ENCODE measurements at regions not wholly inside any gene's neighbourhood (a gene's known extent, or its start where the extent isn't known, plus 50 kb on each side); places are given as distances from the start of the nearest gene placed in this dataset.
"Not testable (repeated sequence)": the region's sequence is repeated elsewhere in the genome, so short reads cannot be mapped to it uniquely, and the experiment has no call there.

DNA sequence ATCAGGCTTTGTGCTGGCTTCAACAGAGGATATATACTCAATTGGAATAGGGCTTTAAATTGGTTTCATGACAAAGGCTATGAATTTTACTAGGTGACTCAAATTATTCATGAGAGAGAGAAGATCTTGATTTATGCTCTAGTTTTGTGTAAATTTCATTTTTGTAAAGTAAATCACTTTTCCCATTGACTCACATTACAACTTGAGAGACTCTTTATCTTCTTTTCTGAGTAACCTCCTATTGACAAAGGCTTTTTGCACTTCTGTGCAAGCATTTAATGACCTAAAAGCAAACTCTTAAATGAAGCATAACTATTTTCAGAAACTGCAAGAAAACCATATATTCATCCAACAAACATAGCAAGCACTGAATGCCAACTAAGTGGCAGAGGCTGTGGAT, 98.5 kb upstream of the RHOBTB1 start:
- H3K4me3 ChIP-seq (replicated peaks in 1 of 2; ENCODE audit: low read depth in 2 of 2, low read length in 2 of 2) = no peak overlapping the region
- TF ChIP-seq, protein P1, sequence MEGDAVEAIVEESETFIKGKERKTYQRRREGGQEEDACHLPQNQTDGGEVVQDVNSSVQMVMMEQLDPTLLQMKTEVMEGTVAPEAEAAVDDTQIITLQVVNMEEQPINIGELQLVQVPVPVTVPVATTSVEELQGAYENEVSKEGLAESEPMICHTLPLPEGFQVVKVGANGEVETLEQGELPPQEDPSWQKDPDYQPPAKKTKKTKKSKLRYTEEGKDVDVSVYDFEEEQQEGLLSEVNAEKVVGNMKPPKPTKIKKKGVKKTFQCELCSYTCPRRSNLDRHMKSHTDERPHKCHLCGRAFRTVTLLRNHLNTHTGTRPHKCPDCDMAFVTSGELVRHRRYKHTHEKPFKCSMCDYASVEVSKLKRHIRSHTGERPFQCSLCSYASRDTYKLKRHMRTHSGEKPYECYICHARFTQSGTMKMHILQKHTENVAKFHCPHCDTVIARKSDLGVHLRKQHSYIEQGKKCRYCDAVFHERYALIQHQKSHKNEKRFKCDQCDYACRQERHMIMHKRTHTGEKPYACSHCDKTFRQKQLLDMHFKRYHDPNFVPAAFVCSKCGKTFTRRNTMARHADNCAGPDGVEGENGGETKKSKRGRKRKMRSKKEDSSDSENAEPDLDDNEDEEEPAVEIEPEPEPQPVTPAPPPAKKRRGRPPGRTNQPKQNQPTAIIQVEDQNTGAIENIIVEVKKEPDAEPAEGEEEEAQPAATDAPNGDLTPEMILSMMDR (IDR thresholded peaks at IDR 0.05; ENCODE audit: low read depth, low read length) = no peak
- no peak for DNase-seq (ENCODE audit: low read depth in 2 of 2)

DNA sequence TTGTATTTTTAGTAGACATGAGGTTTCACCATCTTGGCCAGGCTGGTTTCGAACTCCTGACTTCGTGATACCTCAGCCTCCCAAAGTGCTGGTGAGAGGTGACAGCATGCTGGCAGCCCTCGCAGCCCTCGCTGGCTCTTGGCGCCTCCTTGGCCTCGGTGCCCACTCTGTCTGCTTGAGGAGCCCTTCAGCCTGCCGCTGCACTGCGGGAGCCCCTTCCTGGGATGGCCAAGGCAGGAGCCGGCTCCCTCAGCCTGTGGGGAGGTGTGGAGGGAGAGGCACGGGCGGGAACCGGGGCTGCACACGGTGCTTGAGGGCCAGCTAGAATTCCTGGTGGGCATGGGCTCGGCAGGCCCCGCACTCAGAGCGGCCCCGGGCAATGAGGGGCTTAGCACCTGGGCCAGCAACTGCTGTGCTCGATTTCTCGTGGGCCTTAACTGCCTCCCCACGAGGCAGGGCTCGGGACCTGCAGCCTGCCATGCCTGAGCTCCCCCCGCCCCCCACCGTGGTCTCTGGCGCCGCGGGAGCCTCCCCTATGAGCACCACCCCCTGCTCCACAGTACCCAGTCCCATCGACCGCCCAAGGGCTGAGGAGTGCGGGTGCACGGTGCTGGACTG, 96.5 kb upstream of the RHOBTB1 start:
- TF ChIP-seq, protein P1 (IDR thresholded peaks at IDR 0.05; ENCODE audit: low read depth, low read length) = no peak
- no peak overlapping the region for H3K4me3 ChIP-seq (replicated peaks in 1 of 2; ENCODE audit: low read depth in 2 of 2, low read length in 2 of 2)
- DNase-seq (ENCODE audit: low read depth in 2 of 2) = no peak

DNA sequence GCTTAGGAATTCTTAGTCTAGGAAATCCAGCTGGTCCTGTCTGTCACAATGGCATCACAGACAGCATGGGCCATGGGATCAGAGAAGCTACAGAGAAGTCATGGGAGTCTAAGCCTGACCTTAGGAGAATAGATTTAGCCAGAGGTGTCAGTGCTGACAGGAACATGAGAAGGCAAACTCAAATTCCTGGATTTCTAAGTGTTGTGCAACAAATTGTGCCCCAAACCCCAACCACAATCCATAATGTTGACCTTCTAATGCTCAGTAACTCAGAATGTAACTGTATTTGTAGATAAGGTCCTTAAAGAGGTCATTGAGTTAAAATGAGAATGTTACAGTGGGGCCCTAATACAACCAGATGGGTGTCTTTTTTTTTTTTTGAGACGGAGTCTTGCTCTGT, 95.9 kb upstream of the RHOBTB1 start:
- TF ChIP-seq, protein P1 (IDR thresholded peaks at IDR 0.05; ENCODE audit: low read depth, low read length) = no peak
- no peak for DNase-seq (ENCODE audit: low read depth in 2 of 2)
- no peak overlapping the region for H3K4me3 ChIP-seq (replicated peaks in 1 of 2; ENCODE audit: low read depth in 2 of 2, low read length in 2 of 2)

DNA sequence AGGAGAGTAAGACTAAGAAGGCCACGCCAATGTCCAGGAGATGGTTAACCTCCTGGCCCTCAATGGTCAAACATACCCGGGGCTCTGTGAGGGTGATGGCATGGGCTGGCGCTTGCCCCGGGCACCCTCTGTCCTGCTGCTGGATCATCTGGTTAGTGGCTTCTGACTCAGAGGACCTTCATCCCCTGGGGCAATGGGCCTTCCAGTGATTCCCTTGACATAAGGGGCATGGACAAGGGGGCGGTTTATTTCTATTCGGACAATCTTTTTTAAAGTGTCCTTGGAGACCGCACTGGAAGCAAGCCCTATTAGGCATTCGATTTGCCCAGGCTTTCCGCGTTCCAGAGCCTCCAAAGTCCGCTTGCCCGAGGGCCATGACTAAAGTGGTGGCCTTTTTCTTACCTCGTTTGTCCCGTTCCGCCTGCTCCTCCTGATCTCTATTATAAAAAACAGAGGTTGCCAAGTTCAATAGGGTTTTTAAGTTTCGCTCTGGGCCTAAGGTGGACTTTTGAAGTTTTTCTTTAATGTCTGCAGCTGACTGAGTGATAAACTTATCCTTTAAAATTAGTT, 93.4 kb upstream of the RHOBTB1 start:
- not testable (repeated sequence) for DNase-seq (ENCODE audit: low read depth in 2 of 2); H3K4me3 ChIP-seq (replicated peaks in 1 of 2; ENCODE audit: low read depth in 2 of 2, low read length in 2 of 2)

DNA sequence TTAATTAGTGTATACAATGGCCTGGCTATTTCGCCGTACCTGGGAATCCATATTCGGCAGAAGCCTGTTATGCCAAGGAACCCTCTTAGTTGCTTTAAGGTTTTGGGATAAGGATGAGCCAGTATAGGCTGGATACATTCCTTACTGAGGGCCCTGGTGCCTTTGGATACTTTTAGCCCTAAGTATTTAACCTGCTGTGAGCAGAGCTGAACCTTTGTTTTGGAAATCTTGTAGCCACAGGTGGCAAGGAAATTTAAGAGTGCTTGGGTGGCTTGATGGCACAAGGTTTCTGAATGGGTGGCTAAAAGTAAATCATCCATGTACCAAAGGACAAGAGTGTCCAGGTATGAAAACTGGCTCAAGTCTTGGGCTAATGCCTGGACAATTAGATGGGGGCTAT, 92.2 kb upstream of the RHOBTB1 start:
- not testable (repeated sequence) for H3K4me3 ChIP-seq (replicated peaks in 1 of 2; ENCODE audit: low read depth in 2 of 2, low read length in 2 of 2); DNase-seq (ENCODE audit: low read depth in 2 of 2)

DNA sequence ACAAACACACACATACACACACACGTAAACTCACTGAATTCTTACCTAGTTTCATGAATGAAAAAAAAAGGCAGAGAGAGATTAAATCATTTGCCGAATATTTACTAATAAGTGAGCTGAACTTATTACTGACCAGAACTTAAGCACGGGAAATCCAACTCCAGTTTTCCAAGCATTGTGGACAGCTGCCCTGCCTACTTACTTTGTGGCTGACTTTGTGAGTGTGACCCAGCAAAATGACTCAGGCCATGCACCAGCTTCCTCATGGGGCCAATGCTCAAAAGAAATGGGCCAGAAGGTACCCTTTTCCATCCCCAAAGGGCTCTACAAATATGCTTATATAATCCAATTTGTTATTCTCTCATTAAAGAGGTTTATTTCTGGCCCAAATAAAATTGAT, 87.4 kb upstream of the RHOBTB1 start:
- H3K4me3 ChIP-seq (replicated peaks in 1 of 2; ENCODE audit: low read depth in 2 of 2, low read length in 2 of 2) = no peak overlapping the region
- TF ChIP-seq, protein P1 (IDR thresholded peaks at IDR 0.05; ENCODE audit: low read depth, low read length) = no peak
- no peak for DNase-seq (ENCODE audit: low read depth in 2 of 2)

DNA sequence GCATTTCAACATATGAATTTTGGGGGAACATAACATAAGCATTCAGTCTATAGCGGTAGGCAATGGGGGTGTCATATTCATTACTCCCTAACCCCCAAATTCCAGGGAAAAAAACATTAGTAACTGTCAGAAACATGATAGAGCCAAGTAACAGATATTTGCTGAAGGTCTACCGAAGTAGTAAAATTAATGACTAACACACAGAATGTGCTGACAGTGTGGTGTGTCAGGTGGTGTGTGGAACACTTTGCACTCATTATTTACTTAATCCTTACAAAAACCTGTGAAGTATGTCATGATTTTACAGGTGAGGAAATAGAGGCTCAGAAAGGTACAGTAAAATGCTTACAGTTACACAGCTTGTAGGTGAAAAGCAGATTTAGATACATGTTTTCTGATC, 85.4 kb upstream of the RHOBTB1 start:
- no peak for DNase-seq (ENCODE audit: low read depth in 2 of 2)
- no peak overlapping the region for H3K4me3 ChIP-seq (replicated peaks in 1 of 2; ENCODE audit: low read depth in 2 of 2, low read length in 2 of 2)
- TF ChIP-seq, protein P1 (IDR thresholded peaks at IDR 0.05; ENCODE audit: low read depth, low read length) = no peak

DNA sequence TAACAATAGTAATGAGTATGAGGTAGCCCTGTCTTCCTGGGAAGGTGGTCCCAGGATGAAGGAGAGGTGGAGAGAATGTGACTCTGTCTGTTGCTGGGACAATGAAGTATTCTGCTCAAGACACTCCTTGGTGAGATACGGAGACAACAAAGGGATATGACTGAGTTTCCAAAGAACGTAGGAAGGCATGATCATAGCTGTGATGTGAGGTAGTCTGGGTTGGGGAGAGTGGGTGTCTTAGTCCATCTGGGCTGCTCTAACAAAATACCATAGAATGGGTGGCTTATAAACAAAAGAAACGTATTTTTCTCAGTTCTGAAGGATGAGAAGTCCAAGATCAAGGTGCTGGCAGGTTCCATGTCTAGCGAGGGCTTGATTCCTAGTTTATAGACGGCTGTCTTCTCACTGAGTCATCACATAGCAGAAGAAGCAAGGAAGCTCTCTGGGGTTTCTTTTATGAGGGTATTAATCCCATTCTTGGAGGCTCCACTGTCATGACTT, 84.9 kb upstream of the RHOBTB1 start:
- DNase-seq (ENCODE audit: low read depth in 2 of 2) = peak; percentile 3 to 86
- TF ChIP-seq, protein P1 (IDR thresholded peaks at IDR 0.05; ENCODE audit: low read depth, low read length) = no peak

More for the DNA sequence above, 84.9 kb upstream of the RHOBTB1 start:
- H3K4me3 ChIP-seq (replicated peaks in 1 of 2; ENCODE audit: low read depth in 2 of 2, low read length in 2 of 2) = no peak overlapping the region

All from cardiac fibroblast (primary cell).